ENCODE measurements at regions not wholly inside any gene's neighbourhood (a gene's known extent, or its start where the extent isn't known, plus 50 kb on each side); places are given as distances from the start of the nearest gene placed in this dataset.

- TF ChIP-seq CTCF (IDR thresholded peaks at IDR 0.05; ENCODE audit: extremely low read depth in 1 of 2, insufficient read depth in 1 of 2, low read depth in 1 of 2, low read length in 2 of 2) (no peak), POLR2AphosphoS5 (IDR thresholded peaks at IDR 0.05; ENCODE audit: insufficient read depth, low read depth, low read length) (no peak), POLR2A (IDR thresholded peaks at IDR 0.05; ENCODE audit: low read depth, low read length) (no peak), EZH2 (IDR thresholded peaks at IDR 0.05; ENCODE audit: borderline replicate concordance, low read depth, low read length, severe bottlenecking) (no peak), MAX (IDR thresholded peaks at IDR 0.05; ENCODE audit: insufficient read depth, insufficient read length) (no peak)
These were observed 66.8 kb upstream of the USP47 start for GRCh38 chr11:11774928-11775327.

Data from endothelial cell of umbilical vein (primary cell).